ENCODE measurements at regions not wholly inside any gene's neighbourhood (a gene's known extent, or its start where the extent isn't known, plus 50 kb on each side); places are given as distances from the start of the nearest gene placed in this dataset.
"Not testable (repeated sequence)": the region's sequence is repeated elsewhere in the genome, so short reads cannot be mapped to it uniquely, and the experiment has no call there.

- no peak for DNase-seq
These were observed 127.0 kb downstream of the ZNF330 start for GRCh38 chr4:141347684-141348083.

DNA sequence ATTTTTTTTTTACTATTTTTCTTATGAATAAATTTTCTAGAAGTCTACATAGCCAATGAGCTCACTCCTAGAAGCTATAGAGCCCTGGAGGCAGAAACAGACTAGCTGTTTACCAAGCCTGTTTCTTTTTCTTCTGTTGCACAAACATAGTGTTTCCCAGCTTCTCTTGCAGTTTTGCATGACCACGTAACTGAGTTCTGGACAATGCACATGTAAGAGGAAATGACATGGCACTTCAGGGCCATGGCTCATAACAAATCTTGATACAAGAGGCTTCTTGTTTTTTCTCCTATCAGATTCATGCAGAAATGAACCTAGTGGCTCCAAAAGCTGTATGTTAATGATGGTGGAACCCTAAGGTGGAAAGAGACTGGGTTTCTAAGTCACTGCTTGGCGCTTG is 127.4 kb downstream of the ZNF330 start:
- no peak for DNase-seq

DNA sequence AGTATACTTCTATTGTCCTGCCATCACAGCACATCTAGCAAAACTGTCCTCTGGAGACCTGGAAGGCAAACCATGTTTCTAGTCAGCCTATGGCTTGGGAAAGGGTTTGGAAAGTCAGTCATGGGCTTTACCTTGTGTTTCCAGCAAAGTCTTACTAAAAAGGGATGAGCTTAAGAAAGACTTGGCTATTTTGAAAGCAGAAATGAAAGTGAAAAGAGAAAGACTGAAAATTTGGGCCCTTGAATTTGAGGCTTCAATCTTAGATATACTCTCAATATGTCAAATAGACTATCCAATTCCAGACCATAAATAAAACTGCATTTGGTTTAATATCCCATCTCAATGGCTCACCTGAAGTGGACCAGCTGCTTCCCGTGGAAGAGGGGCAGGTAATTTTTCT is 127.9 kb downstream of the ZNF330 start:
- no peak for DNase-seq

DNA sequence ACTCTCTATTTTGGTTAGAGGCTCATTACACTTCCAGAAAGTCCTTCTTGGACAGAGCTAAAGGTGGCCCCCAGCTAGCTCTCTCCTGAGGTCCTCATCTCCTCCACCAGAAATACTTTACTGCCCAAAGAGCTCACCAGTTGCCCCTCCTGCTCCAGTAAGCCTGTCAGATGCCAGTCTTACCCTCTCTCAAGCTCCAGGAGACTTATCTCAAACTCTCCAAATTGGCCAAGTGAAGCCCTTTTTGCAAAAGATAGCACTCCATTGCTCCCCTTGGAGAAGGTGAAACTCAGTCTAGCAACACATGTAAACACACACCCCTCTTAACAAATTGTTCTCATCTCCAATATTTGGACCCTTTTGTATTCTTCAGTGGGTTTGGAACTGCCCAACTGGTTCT is 128.5 kb downstream of the ZNF330 start:
- DNase-seq = no peak

GRCh38 chr4:141350122-141350905 is 129.6 kb downstream of the ZNF330 start:
- no peak for DNase-seq

GRCh38 chr4:141352331-141352730 is 131.6 kb downstream of the ZNF330 start:
- DNase-seq = no peak

DNA sequence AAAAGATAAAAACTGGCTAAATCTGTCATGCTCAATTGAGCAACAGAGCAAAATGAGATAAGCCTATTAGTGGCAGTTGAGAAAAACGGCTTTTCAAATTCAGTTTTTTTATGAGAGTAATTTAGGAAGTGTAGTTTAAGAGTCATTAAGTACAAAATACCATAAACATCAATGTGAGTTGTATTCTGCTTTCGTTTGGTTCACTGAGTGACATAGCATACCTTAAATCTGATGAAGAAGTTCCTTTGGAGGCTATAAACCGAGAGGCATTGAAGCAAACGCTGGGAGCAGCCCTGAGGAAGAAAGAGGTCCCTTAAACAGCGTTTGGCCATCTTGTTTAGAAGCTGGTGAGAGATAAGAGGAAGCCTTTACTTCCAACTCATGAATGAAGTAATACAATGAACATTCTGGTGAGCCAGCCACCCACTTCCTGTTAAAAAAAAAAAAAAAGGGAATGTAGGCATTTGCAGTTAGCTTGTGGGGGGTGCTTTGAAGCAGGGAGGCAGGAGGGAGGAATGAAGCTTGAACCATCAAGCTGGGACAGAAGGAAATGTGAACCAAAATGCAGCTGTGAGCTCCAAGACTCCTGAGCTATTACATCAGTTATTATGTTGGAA is 132.3 kb downstream of the ZNF330 start:
- no peak for DNase-seq

GRCh38 chr4:141356321-141356962 is 135.7 kb downstream of the ZNF330 start:
- no peak for DNase-seq

DNA sequence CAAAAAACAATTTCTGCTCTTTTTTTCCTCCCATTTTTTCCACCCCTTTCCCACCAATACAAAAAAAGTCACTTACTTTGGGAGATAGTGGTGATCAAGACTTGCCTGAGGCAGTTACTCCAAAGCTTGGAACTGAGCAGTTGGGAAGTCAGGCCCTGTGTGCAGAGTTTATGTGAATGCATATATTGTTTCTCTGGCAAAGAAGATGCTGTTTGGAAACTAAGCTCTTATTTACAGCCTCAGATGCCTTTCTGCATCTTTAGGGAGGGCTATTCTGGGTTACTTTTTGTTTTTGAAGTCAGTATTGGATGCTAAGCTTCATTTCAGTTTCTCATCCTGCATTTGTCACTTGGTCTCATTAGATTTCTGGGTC is 136.3 kb downstream of the ZNF330 start:
- DNase-seq = no peak

- not testable (repeated sequence) for DNase-seq
These were observed 147.5 kb downstream of the ZNF330 start for GRCh38 chr4:141368241-141368640.

- no peak for DNase-seq
These were observed 150.5 kb downstream of the ZNF330 start for GRCh38 chr4:141371206-141371605.

GRCh38 chr4:141375855-141376254 is 155.2 kb downstream of the ZNF330 start:
- DNase-seq = no peak

DNA sequence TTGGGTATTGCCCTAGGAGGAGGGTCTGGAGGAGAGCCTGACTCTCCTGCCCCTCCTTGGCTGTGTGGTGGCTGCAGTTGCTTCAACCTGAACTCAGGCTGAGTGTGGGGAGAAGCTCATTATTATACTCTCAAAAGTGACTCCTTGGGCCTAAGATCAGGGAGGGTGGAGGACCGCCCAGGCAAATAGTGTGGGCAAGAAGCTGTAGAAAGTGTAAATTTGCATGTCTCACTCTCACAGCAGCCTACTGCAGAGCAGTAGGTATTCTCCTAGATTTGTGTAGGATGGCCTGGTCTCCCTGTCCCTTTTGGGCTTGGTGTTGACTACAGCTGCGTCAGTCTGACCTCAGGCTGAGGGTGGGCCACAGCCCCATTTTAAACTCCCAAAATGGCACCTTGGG is 156.1 kb downstream of the ZNF330 start:
- DNase-seq = no peak

- DNase-seq = no peak
These were observed 166.6 kb downstream of the ZNF330 start for GRCh38 chr4:141387299-141387698.

DNA sequence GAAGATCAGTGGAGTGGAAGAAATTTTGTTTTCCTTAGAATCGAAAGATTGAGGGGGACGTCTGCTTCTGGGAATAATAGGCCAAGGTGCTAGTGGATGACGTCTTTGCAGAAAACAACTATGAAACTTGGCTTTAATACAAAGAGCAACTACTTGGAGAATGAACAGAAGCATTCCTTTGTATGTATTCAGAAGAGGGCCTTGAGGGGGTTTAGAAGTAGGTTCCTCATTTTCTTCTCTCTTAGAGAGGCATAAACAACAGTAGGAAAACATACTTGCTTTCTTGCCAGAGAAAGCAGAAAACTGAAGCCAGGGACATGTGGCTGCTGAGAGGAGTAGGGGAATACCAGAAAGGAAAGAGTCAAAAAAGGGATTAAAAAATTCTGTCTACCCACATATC is 167.8 kb downstream of the ZNF330 start:
- DNase-seq = no peak

DNA sequence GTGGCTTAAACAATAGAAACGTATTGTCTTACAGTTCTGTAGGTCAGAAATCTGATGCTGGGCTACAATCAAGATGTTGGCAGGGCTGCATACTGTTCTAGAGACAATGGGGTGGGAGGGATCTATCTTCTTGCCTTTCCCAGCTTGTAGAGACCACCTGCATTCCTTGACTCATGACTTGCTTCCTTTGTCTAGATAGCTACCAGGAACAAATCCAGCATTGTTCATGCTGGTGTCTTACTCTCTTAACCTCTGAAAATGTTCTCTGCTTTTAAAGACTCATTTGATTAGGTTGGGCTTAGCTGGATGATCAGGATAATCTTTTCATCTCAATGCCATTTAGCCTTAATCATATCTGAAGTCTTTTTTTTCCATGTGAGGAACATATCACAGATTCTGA is 169.0 kb downstream of the ZNF330 start:
- DNase-seq = no peak

- no peak for DNase-seq
These were observed 169.9 kb downstream of the ZNF330 start for GRCh38 chr4:141390571-141390970.

- no peak for DNase-seq
These were observed 170.6 kb downstream of the ZNF330 start for GRCh38 chr4:141391293-141391692.

DNA sequence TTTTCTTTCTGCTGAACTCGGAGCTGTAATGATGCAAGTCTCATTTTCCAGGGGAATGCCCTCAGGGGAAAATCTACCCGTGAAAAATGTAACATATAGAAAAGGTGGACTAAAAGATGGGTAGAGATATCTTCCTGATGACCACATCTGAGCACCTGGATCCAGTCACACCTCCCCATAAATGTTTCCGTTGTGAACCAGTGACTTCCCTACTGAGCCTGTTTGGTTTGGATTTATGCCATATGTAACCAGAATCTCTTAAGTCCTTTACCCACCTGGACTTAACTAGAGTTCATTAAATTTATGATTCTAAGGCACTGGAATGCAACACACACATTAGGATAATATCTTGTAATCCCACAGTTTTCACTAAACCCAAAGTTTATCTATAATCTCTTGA is 171.1 kb downstream of the ZNF330 start:
- no peak for DNase-seq

- DNase-seq = no peak
These were observed 174.6 kb downstream of the ZNF330 start for GRCh38 chr4:141395246-141395830.

DNA sequence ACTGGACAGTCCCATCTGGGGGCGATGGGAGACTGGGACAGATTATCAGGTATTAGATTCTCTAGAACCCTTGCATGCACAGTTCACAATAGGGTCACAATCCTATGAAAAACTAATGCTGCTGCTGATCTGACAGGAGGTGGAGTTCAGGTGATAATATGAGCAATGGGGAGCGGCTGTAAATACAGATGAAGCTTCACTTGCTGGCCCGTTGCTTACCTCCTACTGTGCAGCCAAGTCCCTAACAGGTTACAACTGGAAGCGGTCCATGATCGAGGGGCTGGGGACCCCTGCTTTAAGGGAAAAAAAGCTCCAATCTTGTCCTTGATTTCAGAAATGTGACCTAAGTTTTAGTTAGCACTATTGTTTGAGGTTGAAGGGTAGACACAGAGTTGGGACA is 175.2 kb downstream of the ZNF330 start:
- no peak for DNase-seq

- no peak for DNase-seq
These were observed 182.0 kb downstream of the ZNF330 start for GRCh38 chr4:141402712-141403111.

DNA sequence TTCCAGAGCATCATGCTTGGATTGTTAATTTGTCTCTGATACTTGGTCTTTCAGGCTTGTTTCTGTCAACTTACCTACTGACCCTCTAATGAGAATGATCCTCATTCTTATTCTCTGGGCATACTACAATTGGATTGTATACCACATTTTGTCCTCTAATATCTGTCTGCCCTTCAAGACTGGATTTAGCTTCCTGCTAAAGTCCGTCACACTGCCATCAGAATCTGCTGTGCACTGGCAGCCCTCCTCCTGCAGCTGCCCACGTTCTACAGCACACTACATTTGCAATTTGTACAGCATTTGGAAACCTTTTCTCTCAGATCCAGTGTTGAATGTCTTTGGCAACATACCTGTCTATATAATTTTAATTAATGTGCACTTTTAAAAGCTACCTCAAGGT is 183.1 kb downstream of the ZNF330 start:
- DNase-seq = no peak

DNA sequence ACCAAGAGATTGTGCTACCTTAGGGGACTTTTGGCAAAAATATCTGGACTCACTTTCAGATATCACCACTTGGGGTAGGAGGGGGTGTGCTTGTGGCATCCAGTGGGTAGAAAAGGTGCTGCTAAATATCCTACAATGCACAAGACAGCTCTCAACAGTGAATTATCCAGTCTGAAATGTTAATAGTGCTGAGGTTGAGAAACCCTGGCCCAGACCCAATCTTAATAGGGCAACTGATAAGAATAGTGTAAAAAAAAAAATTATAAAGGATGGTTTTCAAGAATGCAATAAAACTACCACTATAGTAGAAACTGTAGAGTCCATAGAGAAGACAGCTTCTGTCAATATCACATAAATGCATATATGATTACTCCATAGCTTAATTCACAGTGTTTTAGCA is 185.5 kb downstream of the ZNF330 start:
- no peak for DNase-seq
